ENCODE measurements at regions not wholly inside any gene's neighbourhood (a gene's known extent, or its start where the extent isn't known, plus 50 kb on each side); places are given as distances from the start of the nearest gene placed in this dataset.

- Histone ChIP-seq H3K27ac (ENCODE audit: insufficient read length, low read depth, low read length) (no peak overlapping the region), H2BK12ac (ENCODE audit: insufficient read length, low read depth, low read length) (no peak overlapping the region), H3K4ac (ENCODE audit: low read depth, low read length) (no peak overlapping the region), H3K56ac (ENCODE audit: insufficient read length, low read depth, low read length) (no peak overlapping the region), H2BK120ac (ENCODE audit: low read depth, low read length, poor library complexity, severe bottlenecking) (no peak overlapping the region), H3K79me1 (ENCODE audit: insufficient read depth, low read depth, low read length, poor library complexity, severe bottlenecking) (no peaks in the 10 kb centered on the region), H3K4me2 (ENCODE audit: insufficient read depth, insufficient read length, low read length) (no peak overlapping the region), H3T11ph (ENCODE audit: low read length) (no peak overlapping the region), H3K27me3 (ENCODE audit: insufficient read depth, low read length) (no peaks in the 10 kb centered on the region), H4K91ac (ENCODE audit: insufficient read length, low read depth, low read length) (no peak overlapping the region), H4K5ac (ENCODE audit: insufficient read length, low read depth, low read length) (no peak overlapping the region), H4K8ac (replicated peaks; ENCODE audit: insufficient read length, low read depth, low read length) (no peak overlapping the region), H2BK5ac (ENCODE audit: insufficient read length, low read length) (no peak overlapping the region), H2AK5ac (ENCODE audit: insufficient read length, low read length) (no peak overlapping the region), H2AFZ (ENCODE audit: low read length) (no peak overlapping the region), H3K4me1 (ENCODE audit: insufficient read depth, low read length) (no peaks in the 10 kb centered on the region), H2BK15ac (ENCODE audit: low read depth, low read length) (no peak overlapping the region), H3K23ac (ENCODE audit: insufficient read length, low read depth, low read length) (no peak overlapping the region), H2BK20ac (ENCODE audit: low read depth, low read length, poor library complexity, severe bottlenecking) (no peak overlapping the region), H3K79me2 (ENCODE audit: insufficient read depth, low read length) (no peaks in the 10 kb centered on the region), H3K9ac (ENCODE audit: extremely low read depth, insufficient read length, low read length) (no peak overlapping the region), H3K14ac (ENCODE audit: insufficient read depth, low read length) (no peak overlapping the region), H3K18ac (ENCODE audit: insufficient read length, low read depth, low read length) (no peak overlapping the region), H3K9me3 (ENCODE audit: control insufficient read depth, low read depth, low read length) (no peaks in the 10 kb centered on the region), H4K20me1 (ENCODE audit: control insufficient read depth, insufficient read depth, insufficient read length) (no peaks in the 10 kb centered on the region), H3K23me2 (ENCODE audit: insufficient read length, low read depth, low read length, poor library complexity, severe bottlenecking) (no peaks in the 10 kb centered on the region)
- WGBS (ENCODE audit: extremely low coverage, insufficient read length, low lambda C conversion rate): no CpG with 5 or more reads among the region's 9 CpGs
- H3K27me3 Mint-ChIP-seq (ENCODE audit: low read depth): no peaks in the 10 kb centered on the region; the same call in none of the 2 replicates
- no peak overlapping the region for H3K4me3 Mint-ChIP-seq
- no peaks in the 10 kb centered on the region for H3K9me3 Mint-ChIP-seq
- H3K36me3 Mint-ChIP-seq (ENCODE audit: insufficient read depth in 1 of 3, low read depth in 3 of 3): no peaks in the 10 kb centered on the region
- no peak overlapping the region for H3K27ac Mint-ChIP-seq
- no peak for DNase-seq
- peaks cover 0 to 9% of the 10 kb centered on the region in 2 experiments; a peak in 2 of 4 replicates for H3K4me1 Mint-ChIP-seq
- TF ChIP-seq CTCF (conservative IDR thresholded peaks at IDR 0.05): no peak
Measured at GRCh38 chr18:10015288-10015701, 101.5 kb downstream of the VAPA start.

Data from H9 (cell line).